Choroid plexus epithelial cell (primary cell): ENCODE measurements at regions not wholly inside any gene's neighbourhood (a gene's known extent, or its start where the extent isn't known, plus 50 kb on each side); places are given as distances from the start of the nearest gene placed in this dataset.
A peak's percentile ranks its signal among the peaks of the same experiment; 100 is the strongest.
"Not testable (repeated sequence)": the region's sequence is repeated elsewhere in the genome, so short reads cannot be mapped to it uniquely, and the experiment has no call there.

Source experiments
- DNase-seq: peaks from one replicate; pipeline ENCODE4 v3.0.0-alpha.2; 2010; ENCODE audit warnings: low read depth
- H3K4me3 ChIP-seq: 2 replicates; pipeline ENCODE4 v1.5.1; 2011; ENCODE audit warnings: low read depth, mild to moderate bottlenecking, control low read depth, low read length, moderate library complexity
- TF ChIP-seq, protein P1 (sequence below): conservative IDR thresholded peaks from 2 replicates; pipeline ENCODE4 v1.5.1; 2011; ENCODE audit warnings: low read depth, mild to moderate bottlenecking, control low read depth, inconsistent platforms, low read length, moderate library complexity

DNA sequence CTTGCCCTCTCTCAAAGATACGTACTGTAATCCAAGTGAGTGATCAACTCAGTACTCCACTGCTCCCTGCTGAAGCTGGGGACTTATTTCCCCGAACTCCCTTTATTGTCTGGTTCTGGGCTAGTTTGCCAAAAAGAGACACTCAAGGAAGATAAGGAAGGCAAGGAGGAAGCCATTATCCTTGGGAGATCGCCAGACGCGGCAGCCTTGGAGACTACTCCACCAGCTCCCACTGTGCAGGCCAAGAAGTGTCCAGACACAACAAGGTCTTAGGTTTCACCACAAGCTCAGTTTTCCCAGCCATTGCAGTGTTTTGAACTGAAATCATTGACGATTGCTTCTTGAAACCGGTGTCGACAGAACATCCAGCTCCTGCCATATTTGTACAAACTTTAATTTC lies 439.6 kb upstream of the UBE2E3 start:
- DNase-seq: peak; percentile 87
- TF ChIP-seq, protein P1, sequence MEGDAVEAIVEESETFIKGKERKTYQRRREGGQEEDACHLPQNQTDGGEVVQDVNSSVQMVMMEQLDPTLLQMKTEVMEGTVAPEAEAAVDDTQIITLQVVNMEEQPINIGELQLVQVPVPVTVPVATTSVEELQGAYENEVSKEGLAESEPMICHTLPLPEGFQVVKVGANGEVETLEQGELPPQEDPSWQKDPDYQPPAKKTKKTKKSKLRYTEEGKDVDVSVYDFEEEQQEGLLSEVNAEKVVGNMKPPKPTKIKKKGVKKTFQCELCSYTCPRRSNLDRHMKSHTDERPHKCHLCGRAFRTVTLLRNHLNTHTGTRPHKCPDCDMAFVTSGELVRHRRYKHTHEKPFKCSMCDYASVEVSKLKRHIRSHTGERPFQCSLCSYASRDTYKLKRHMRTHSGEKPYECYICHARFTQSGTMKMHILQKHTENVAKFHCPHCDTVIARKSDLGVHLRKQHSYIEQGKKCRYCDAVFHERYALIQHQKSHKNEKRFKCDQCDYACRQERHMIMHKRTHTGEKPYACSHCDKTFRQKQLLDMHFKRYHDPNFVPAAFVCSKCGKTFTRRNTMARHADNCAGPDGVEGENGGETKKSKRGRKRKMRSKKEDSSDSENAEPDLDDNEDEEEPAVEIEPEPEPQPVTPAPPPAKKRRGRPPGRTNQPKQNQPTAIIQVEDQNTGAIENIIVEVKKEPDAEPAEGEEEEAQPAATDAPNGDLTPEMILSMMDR: no peak

DNA sequence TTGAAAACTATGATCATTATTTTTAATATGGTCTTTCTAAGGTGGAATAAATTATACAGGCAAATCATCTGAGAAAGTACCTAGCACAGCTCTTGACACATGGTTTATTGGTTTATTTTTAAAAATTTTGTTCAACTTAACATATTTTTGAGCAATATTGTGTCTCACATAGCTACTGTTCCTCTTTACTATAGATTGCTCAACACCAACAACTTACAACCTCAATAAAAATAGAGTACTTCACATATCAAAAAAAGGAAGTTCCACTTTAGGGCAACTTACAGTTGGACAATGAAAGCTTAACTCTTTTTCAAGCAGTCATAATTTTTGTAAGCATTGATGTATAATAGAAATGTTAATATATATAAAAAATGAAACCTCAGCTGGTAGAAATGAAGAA lies 440.9 kb upstream of the UBE2E3 start:
- no peak for DNase-seq
- H3K4me3 ChIP-seq: no peak overlapping the region
- TF ChIP-seq, protein P1: no peak

More for the DNA sequence above, 439.6 kb upstream of the UBE2E3 start:
- no peak overlapping the region for H3K4me3 ChIP-seq

DNA sequence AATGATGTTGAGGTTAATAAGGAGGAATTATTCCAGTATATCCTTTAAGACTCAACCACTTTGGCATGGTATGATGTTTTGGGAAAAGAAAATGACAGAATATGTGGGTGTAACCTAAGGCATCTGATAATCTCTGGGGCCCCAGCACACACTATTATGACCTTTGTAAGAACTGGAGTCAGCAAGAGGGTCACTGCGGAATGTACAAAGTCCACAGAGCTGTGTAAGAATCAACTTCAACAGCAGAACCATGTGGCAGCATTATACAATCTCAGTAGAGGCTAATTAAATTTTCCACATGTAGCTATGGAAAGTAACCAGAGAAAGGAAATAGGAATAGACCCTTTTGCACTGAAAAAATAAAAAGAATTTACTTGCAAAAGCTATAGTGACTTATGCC lies 445.1 kb upstream of the UBE2E3 start:
- DNase-seq: no peak
- TF ChIP-seq, protein P1: no peak
- no peak overlapping the region for H3K4me3 ChIP-seq

DNA sequence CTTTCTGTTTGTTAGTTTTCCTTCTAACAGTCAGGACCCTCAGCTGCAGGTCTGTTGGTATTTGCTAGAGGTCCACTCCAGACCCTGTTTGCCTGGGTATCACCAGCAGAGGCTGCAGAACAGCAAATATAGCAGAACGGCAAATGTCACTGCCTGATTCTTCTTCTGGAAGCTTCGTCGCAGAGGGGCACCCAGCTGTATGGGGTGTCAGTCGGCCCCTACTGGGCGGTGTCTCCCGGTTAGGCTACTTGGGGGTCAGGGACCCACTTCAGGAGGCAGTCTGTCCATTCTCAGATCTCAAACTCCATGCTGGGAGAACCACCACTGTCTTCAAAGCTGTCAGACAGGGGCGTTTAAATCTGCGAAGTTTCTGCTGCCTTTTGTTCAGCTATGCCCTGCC lies 448.6 kb upstream of the UBE2E3 start:
- not testable (repeated sequence) for DNase-seq

DNA sequence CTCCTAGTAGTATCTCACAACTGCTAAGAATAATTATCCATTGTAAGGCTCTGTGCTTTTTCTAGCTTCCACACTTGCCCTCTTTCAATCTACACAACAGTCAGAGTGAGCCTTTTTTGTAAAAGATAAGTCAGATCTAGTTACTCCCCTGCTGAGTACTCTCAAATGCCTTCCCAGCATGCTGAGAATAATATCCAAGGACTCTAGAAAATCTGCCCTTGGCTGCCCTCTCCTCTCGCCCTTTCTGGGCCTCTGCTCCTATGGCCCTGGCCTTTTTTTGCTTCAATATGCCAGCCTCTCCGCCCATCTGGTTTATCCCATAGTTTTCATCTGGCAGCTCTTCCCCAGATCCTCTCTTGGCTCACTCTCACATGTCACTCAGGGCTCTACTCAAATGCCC lies 455.9 kb upstream of the UBE2E3 start:
- TF ChIP-seq, protein P1: no peak
- no peak overlapping the region for H3K4me3 ChIP-seq
- peak; percentile 78 for DNase-seq

More for the DNA sequence above, 448.6 kb upstream of the UBE2E3 start:
- not testable (repeated sequence) for H3K4me3 ChIP-seq

DNA sequence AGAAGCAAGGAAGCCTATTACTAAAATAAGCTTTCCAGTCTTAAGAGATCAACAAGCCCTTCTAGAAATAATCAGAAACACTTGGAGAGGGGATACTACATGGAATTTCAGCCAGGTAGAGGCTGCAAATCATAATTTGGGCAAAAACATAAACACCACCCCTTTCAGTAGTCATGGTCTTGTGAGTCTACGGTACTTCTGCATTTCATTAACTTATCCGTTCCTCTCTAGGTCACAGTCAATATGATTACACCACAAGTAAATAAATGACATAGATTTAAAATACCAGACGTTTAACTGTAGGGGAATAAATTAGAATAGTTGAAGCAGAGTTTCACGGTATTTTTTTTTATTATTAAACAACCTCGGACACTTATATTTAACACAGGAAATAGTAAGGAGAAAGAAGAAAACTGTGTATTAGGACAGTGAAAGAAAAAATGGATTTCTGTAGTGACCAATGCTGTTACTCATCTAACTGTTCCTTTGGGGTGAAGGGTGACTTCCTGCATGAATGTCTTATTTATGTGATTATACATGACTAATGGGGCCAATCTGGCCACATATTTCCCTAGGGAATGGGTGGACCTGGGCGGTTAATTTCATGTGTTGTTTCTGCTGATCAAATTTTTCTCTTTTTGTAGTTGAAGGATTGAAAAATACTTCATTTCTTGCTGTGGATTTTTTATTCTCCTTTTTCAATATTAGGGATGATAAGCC lies 456.6 kb upstream of the UBE2E3 start:
- TF ChIP-seq, protein P1: no peak
- DNase-seq: peak; percentile 93
- no peak overlapping the region for H3K4me3 ChIP-seq

DNA sequence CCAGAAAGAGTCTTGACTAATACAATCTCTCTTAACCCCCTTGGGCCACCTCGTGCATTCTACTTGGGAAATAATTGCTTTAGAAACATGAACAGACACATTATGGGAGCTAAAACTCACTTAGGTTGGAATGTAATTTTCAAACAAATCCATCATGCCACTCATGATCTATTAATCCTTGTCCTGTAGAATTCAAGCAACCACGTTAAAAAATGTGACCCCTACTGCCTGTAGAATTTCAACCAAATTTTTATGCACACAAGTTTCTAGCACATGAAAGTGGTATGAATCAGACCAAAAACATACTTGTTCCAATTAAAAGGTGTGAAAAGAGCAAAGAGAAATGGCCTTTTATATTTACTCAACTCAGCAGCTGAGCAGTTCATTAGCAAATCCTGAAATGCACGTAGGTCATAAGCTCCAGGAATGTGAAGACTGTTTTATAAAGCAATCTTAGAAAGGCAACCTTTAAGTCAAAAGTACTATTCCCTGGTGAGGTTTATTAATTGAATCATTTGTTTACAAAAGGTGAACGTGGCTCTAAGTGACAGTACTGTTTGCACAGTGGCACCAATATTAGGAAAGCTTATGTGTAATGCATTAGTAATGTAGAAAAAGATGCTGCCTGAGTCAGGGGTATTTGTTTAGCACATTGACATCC lies 459.4 kb upstream of the UBE2E3 start:
- TF ChIP-seq, protein P1: no peak
- H3K4me3 ChIP-seq: no peak overlapping the region
- DNase-seq: peak; percentile 44
